Keratinocyte (primary cell): ENCODE measurements at regions not wholly inside any gene's neighbourhood (a gene's known extent, or its start where the extent isn't known, plus 50 kb on each side); places are given as distances from the start of the nearest gene placed in this dataset.

ENCODE experiments used
- DNase-seq: peaks from one replicate; pipeline ENCODE4 v3.0.0-alpha.2; 2011; ENCODE audit warnings: low read depth, missing footprints, low spot score
- FAIRE-seq: peaks from 2 replicates; lab custom pipeline; 2011; peaks lifted over from hg19 to GRCh38; lab: Jason Lieb, UNC
- H2AFZ ChIP-seq: 2 replicates; pipeline ENCODE4 v1.6.0; 2012; ENCODE audit warnings: low read length, control low read depth, inconsistent platforms; ENCODE audit not compliant: control insufficient read depth
- H3K27ac ChIP-seq: 2 replicates; pipeline ENCODE4 v1.5.1; 2011; ENCODE audit warnings: low read length; ENCODE audit not compliant: control insufficient read depth, insufficient read depth
- H3K27me3 ChIP-seq: 3 replicates; pipeline ENCODE4 v1.6.0; 2011; ENCODE audit warnings: low read length; ENCODE audit not compliant: control insufficient read depth, insufficient read depth; ENCODE audit errors: extremely low read depth
- H3K36me3 ChIP-seq, 2 experiments: 2 replicates in 1 of 2; 3 replicates in 1 of 2; pipeline ENCODE4 v1.5.1; 2011; ENCODE audit warnings: low read length in 2 of 2, mild to moderate bottlenecking in 1 of 2; ENCODE audit not compliant: control insufficient read depth in 2 of 2, insufficient read depth in 2 of 2; ENCODE audit errors: extremely low read depth in 1 of 2
- H3K4me1 ChIP-seq: 3 replicates; pipeline ENCODE4 v1.5.1; 2011; ENCODE audit warnings: low read length; ENCODE audit not compliant: control insufficient read depth, insufficient read depth; ENCODE audit errors: extremely low read depth
- H3K4me2 ChIP-seq: 3 replicates; pipeline ENCODE4 v1.6.0; 2011; ENCODE audit warnings: low read depth, low read length; ENCODE audit not compliant: control insufficient read depth, insufficient read depth; ENCODE audit errors: extremely low read depth
- H3K4me3 ChIP-seq, 3 experiments: fragments of 200-600 bp in 1 of 3; sonication (generic) in 1 of 3; 2 replicates in 2 of 3; 3 replicates in 1 of 3; pipeline ENCODE4 v1.5.1; 2011 to 2016; ENCODE audit warnings: low read length in 3 of 3, mild to moderate bottlenecking in 3 of 3, control low read depth in 2 of 3, inconsistent platforms in 1 of 3, low read depth in 1 of 3, mixed read lengths in 1 of 3, mixed run types in 1 of 3, moderate library complexity in 1 of 3; ENCODE audit not compliant: control insufficient read depth in 2 of 3, insufficient read depth in 2 of 3; ENCODE audit errors: extremely low read depth in 1 of 3
- H3K79me2 ChIP-seq: 2 replicates; pipeline ENCODE4 v1.6.0; 2012; ENCODE audit warnings: low read length; ENCODE audit not compliant: control insufficient read depth, insufficient read depth
- H3K9ac ChIP-seq: 3 replicates; pipeline ENCODE4 v1.6.0; 2011; ENCODE audit warnings: low read length; ENCODE audit not compliant: control insufficient read depth, insufficient read depth; ENCODE audit errors: extremely low read depth
- H3K9me1 ChIP-seq: 3 replicates; pipeline ENCODE4 v1.6.0; 2011; ENCODE audit warnings: low read length; ENCODE audit not compliant: control insufficient read depth, insufficient read depth; ENCODE audit errors: extremely low read depth
- H3K9me3 ChIP-seq: 2 replicates; pipeline ENCODE4 v1.5.1; 2012; ENCODE audit warnings: low read depth, low read length; ENCODE audit not compliant: control insufficient read depth
- H4K20me1 ChIP-seq: 3 replicates; pipeline ENCODE4 v1.6.0; 2011; ENCODE audit warnings: low read length; ENCODE audit not compliant: control insufficient read depth, insufficient read depth; ENCODE audit errors: extremely low read depth
- CTCF ChIP-seq, 3 experiments: IDR thresholded peaks in 1 of 3; conservative IDR thresholded peaks in 1 of 3; optimal IDR thresholded peaks in 1 of 3; 2 replicates in 2 of 3; 3 replicates in 1 of 3; pipeline versions ENCODE3 to v1.5.1; 2011; ENCODE audit warnings: low read length in 3 of 3, mild to moderate bottlenecking in 3 of 3, moderate library complexity in 2 of 3, control low read depth in 1 of 3, inconsistent platforms in 1 of 3; ENCODE audit not compliant: insufficient read depth in 2 of 3; ENCODE audit errors: extremely low read depth in 1 of 3
- EZH2 ChIP-seq: IDR thresholded peaks from one replicate; pipeline ENCODE4 v1.6.1; 2012; ENCODE audit warnings: inconsistent platforms, mild to moderate bottlenecking, low read length, moderate library complexity
- dilution Hi-C: fragments of 300-500 bp; cut with MboI; formaldehyde crosslinking; loops from one replicate; pipeline ENCODE4 v1.7.0; 2020; ENCODE audit warnings: low sequenced_read_pairs; ENCODE audit not compliant: extremely low pct_ligation_motif_present

GRCh38 chr6:147126618-147127022 is 77.6 kb upstream of the STXBP5 start:
- no peak overlapping the region for H3K4me2 ChIP-seq
- H3K27ac ChIP-seq, result no peak overlapping the region
- H3K79me2 ChIP-seq, result no peaks in the 10 kb centered on the region
- no peaks in the 10 kb centered on the region for H3K9me1 ChIP-seq
- dilution Hi-C loops, result no loop called here
- H3K9ac ChIP-seq, result no peak overlapping the region
- H3K4me1 ChIP-seq, result no peaks in the 10 kb centered on the region
- no peak overlapping the region for H3K4me3 ChIP-seq
- H3K9me3 ChIP-seq, result no peaks in the 10 kb centered on the region
- FAIRE-seq (no peak), DNase-seq (no peak)
- no peaks in the 10 kb centered on the region for H3K36me3 ChIP-seq
- TF ChIP-seq CTCF (optimal IDR thresholded peaks at IDR 0.05 in 1 of 3, IDR thresholded peaks at IDR 0.05 in 1 of 3, conservative IDR thresholded peaks at IDR 0.05 in 1 of 3; ENCODE audit: extremely low read depth in 1 of 3, insufficient read depth in 2 of 3, low read length in 3 of 3), result no peak
- no peak for TF ChIP-seq EZH2
- H4K20me1 ChIP-seq, result no peaks in the 10 kb centered on the region
- H2AFZ ChIP-seq, result no peak overlapping the region
- H3K27me3 ChIP-seq, result no peaks in the 10 kb centered on the region

GRCh38 chr6:147127587-147127986 is 76.6 kb upstream of the STXBP5 start:
- Histone ChIP-seq H3K4me1 (no peaks in the 10 kb centered on the region), H3K79me2 (no peaks in the 10 kb centered on the region), H4K20me1 (no peaks in the 10 kb centered on the region), H3K27me3 (no peaks in the 10 kb centered on the region), H3K4me3 (no peak overlapping the region), H3K27ac (no peak overlapping the region), H3K9me3 (no peaks in the 10 kb centered on the region), H3K36me3 (no peaks in the 10 kb centered on the region), H3K9ac (no peak overlapping the region), H3K9me1 (no peaks in the 10 kb centered on the region), H3K4me2 (no peak overlapping the region), H2AFZ (no peak overlapping the region)
- no peak for FAIRE-seq
- dilution Hi-C loops, result no loop called here
- DNase-seq, result no peak
- no peak for TF ChIP-seq CTCF (optimal IDR thresholded peaks at IDR 0.05 in 1 of 3, IDR thresholded peaks at IDR 0.05 in 1 of 3, conservative IDR thresholded peaks at IDR 0.05 in 1 of 3; ENCODE audit: extremely low read depth in 1 of 3, insufficient read depth in 2 of 3, low read length in 3 of 3)
- no peak for TF ChIP-seq EZH2
